GM23338 (cell line): ENCODE measurements at regions not wholly inside any gene's neighbourhood (a gene's known extent, or its start where the extent isn't known, plus 50 kb on each side); places are given as distances from the start of the nearest gene placed in this dataset.

Experiments
- ATAC-seq: fragments of 200-7000 bp; cut with Tn5 transposase; 3 replicates; pipeline ENCODE4 v1.9.1; 2020
- DNase-seq: peaks from one replicate; pipeline ENCODE4 v3.0.0-alpha.2; 2015; ENCODE audit warnings: low spot score
- H2AFZ ChIP-seq: fragments of 200-600 bp; sonication (generic); 2 replicates; pipeline ENCODE4 v1.8.0; 2016; ENCODE audit warnings: antibody characterized with exemption, mild to moderate bottlenecking, moderate library complexity
- H3F3A ChIP-seq: fragments of 200-600 bp; sonication (generic); replicated peaks from 2 replicates; pipeline ENCODE4 v1.8.0; 2017; ENCODE audit warnings: antibody characterized with exemption, mixed run types, low read depth
- H3K27ac ChIP-seq: fragments of 200-600 bp; sonication (generic); 2 replicates; pipeline ENCODE4 v1.6.1; 2016; ENCODE audit warnings: low read depth
- H3K27me3 ChIP-seq: fragments of 200-600 bp; sonication (generic); 2 replicates; pipeline ENCODE4 v1.8.0; 2016; ENCODE audit warnings: mild to moderate bottlenecking, mixed run types, moderate library complexity; ENCODE audit not compliant: insufficient read depth
- H3K36me3 ChIP-seq: fragments of 200-600 bp; sonication (generic); 2 replicates; pipeline ENCODE4 v1.8.0; 2016; ENCODE audit warnings: mild to moderate bottlenecking; ENCODE audit not compliant: insufficient read depth
- H3K4me1 ChIP-seq: fragments of 200-600 bp; sonication (generic); 2 replicates; pipeline ENCODE4 v1.8.0; 2016; ENCODE audit warnings: mild to moderate bottlenecking, moderate library complexity; ENCODE audit not compliant: insufficient read depth
- H3K4me2 ChIP-seq: fragments of 200-600 bp; sonication (generic); 2 replicates; pipeline ENCODE4 v1.7.1; 2017; ENCODE audit warnings: mixed run types
- H3K4me3 ChIP-seq: fragments of 200-600 bp; sonication (generic); 2 replicates; pipeline ENCODE4 v1.6.1; 2016; ENCODE audit warnings: mixed run types
- H3K79me2 ChIP-seq: fragments of 200-600 bp; sonication (generic); replicated peaks from 2 replicates; pipeline ENCODE4 v1.8.0; 2017; ENCODE audit warnings: mild to moderate bottlenecking; ENCODE audit not compliant: insufficient read depth
- H3K9me2 ChIP-seq: fragments of 200-600 bp; sonication (generic); 2 replicates; pipeline ENCODE4 v1.8.0; 2017; ENCODE audit not compliant: insufficient read depth
- H4K20me1 ChIP-seq: fragments of 200-600 bp; sonication (generic); replicated peaks from 2 replicates; pipeline ENCODE4 v1.8.0; 2017; ENCODE audit warnings: mild to moderate bottlenecking; ENCODE audit not compliant: insufficient read depth
- H3K27ac Mint-ChIP-seq: 2 replicates; pipeline ENCODE4 v1.8.0; 2020; ENCODE audit warnings: inconsistent platforms, mild to moderate bottlenecking, moderate library complexity, mixed read lengths
- H3K27me3 Mint-ChIP-seq: 3 replicates; pipeline ENCODE4 v1.8.0; 2022; ENCODE audit warnings: low read depth, mild to moderate bottlenecking, moderate library complexity, mixed read lengths, inconsistent platforms; ENCODE audit not compliant: insufficient read depth, poor library complexity
- H3K36me3 Mint-ChIP-seq: 3 replicates; pipeline ENCODE4 v1.8.0; 2021; ENCODE audit warnings: low read depth, mild to moderate bottlenecking, inconsistent platforms, moderate library complexity, mixed read lengths
- H3K4me1 Mint-ChIP-seq: 3 replicates; pipeline ENCODE4 v1.8.0; 2020; ENCODE audit warnings: mild to moderate bottlenecking, inconsistent platforms, mixed read lengths
- H3K4me3 Mint-ChIP-seq: 3 replicates; pipeline ENCODE4 v1.8.0; 2021; ENCODE audit warnings: moderate library complexity, mild to moderate bottlenecking, inconsistent platforms, mixed read lengths
- H3K9me3 Mint-ChIP-seq: 3 replicates; pipeline ENCODE4 v1.8.0; 2020; ENCODE audit warnings: moderate library complexity, mild to moderate bottlenecking, inconsistent platforms, mixed read lengths
- CREB1 ChIP-seq: fragments of 250-450 bp; sonication (Bioruptor Pico); IDR thresholded peaks from 2 replicates; pipeline ENCODE4 v1.5.0; 2020; ENCODE audit warnings: low read depth, mild to moderate bottlenecking, moderate library complexity
- EZH2 ChIP-seq: fragments of 200-600 bp; sonication (generic); IDR thresholded peaks from one replicate; pipeline ENCODE4 v1.8.0; 2017; ENCODE audit warnings: antibody characterized with exemption, mild to moderate bottlenecking, low read depth; ENCODE audit not compliant: unreplicated experiment
- EZH2phosphoT487 ChIP-seq: fragments of 200-600 bp; sonication (generic); IDR thresholded peaks from one replicate; pipeline ENCODE4 v1.8.1; 2018; ENCODE audit warnings: antibody characterized with exemption; ENCODE audit not compliant: unreplicated experiment
- JUNB ChIP-seq: IDR thresholded peaks from one replicate; pipeline ENCODE4 v1.6.1; 2016; ENCODE audit warnings: antibody characterized with exemption; ENCODE audit not compliant: unreplicated experiment
- NANOG ChIP-seq: IDR thresholded peaks from 2 replicates; pipeline ENCODE4 v1.6.1; 2016; ENCODE audit warnings: antibody characterized with exemption, borderline replicate concordance
- POLR2AphosphoS5 ChIP-seq: IDR thresholded peaks from 2 replicates; pipeline ENCODE4 v1.6.1; 2016; ENCODE audit warnings: antibody characterized with exemption, low read depth
- STAT1 ChIP-seq: IDR thresholded peaks from one replicate; pipeline ENCODE4 v1.6.1; 2016; ENCODE audit warnings: antibody characterized with exemption; ENCODE audit not compliant: unreplicated experiment
- ZNF114 ChIP-seq: fragments of 250-450 bp; sonication (Bioruptor Pico); IDR thresholded peaks from 2 replicates; pipeline ENCODE4 v1.5.0; 2020; ENCODE audit warnings: mild to moderate bottlenecking, moderate library complexity
- ZNF331 ChIP-seq: fragments of 250-450 bp; sonication (Bioruptor Pico); IDR thresholded peaks from 2 replicates; pipeline ENCODE4 v1.5.0; 2020; ENCODE audit warnings: low read depth, mild to moderate bottlenecking, moderate library complexity
- TF ChIP-seq, protein P1 (sequence below): fragments of 250-450 bp; sonication (Bioruptor Pico); IDR thresholded peaks from 2 replicates; pipeline ENCODE4 v1.5.0; 2020; ENCODE audit warnings: mild to moderate bottlenecking, moderate library complexity
- TF ChIP-seq, protein P2 (sequence below): IDR thresholded peaks from 2 replicates; pipeline ENCODE4 v1.6.1; 2016; ENCODE audit warnings: antibody characterized with exemption
- TF ChIP-seq, protein P3 (sequence below): IDR thresholded peaks from one replicate; pipeline ENCODE4 v1.6.1; 2018; ENCODE audit warnings: antibody characterized with exemption; ENCODE audit not compliant: unreplicated experiment

- Histone ChIP-seq H3K4me1 (no peaks in the 10 kb centered on the region; the same call in 1 of the 2 replicates), H3K27ac (peak overlapping the region; percentile 95)
- peaks cover 46% of the 10 kb centered on the region for H3K36me3 Mint-ChIP-seq
Observed at GRCh38 chr7:26011039-26011696, 140.8 kb upstream of the NFE2L3 start.

More at GRCh38 chr7:26011039-26011696, 140.8 kb upstream of the NFE2L3 start:
- Mint-ChIP-seq H3K27ac (peak overlapping the region; percentile 65), H3K9me3 (peaks cover 79% of the 10 kb centered on the region), H3K27me3 (peaks cover 14% of the 10 kb centered on the region), H3K4me1 (peaks cover 2% of the 10 kb centered on the region; the same call in 1 of the 3 replicates), H3K4me3 (no peak overlapping the region)
- Histone ChIP-seq H2AFZ (no peak overlapping the region), H3K27me3 (peaks cover 16% of the 10 kb centered on the region), H3K4me3 (no peak overlapping the region), H3K79me2 (no peaks in the 10 kb centered on the region), H4K20me1 (no peaks in the 10 kb centered on the region), H3K4me2 (no peak overlapping the region), H3K9me2 (peaks cover 4% of the 10 kb centered on the region; the same call in 1 of the 2 replicates), H3F3A (peaks cover 14% of the 10 kb centered on the region), H3K36me3 (peaks cover 13% of the 10 kb centered on the region; the same call in 1 of the 2 replicates)
- DNase-seq (no peak), ATAC-seq (no peak)
- TF ChIP-seq ZNF331 (no peak), CREB1 (CRISPR knock-in tag) (no peak), ZNF114 (no peak), JUNB (no peak), EZH2 (no peak), POLR2AphosphoS5 (no peak), STAT1 (no peak), NANOG (no peak), EZH2phosphoT487 (no peak)
- TF ChIP-seq, protein P1, sequence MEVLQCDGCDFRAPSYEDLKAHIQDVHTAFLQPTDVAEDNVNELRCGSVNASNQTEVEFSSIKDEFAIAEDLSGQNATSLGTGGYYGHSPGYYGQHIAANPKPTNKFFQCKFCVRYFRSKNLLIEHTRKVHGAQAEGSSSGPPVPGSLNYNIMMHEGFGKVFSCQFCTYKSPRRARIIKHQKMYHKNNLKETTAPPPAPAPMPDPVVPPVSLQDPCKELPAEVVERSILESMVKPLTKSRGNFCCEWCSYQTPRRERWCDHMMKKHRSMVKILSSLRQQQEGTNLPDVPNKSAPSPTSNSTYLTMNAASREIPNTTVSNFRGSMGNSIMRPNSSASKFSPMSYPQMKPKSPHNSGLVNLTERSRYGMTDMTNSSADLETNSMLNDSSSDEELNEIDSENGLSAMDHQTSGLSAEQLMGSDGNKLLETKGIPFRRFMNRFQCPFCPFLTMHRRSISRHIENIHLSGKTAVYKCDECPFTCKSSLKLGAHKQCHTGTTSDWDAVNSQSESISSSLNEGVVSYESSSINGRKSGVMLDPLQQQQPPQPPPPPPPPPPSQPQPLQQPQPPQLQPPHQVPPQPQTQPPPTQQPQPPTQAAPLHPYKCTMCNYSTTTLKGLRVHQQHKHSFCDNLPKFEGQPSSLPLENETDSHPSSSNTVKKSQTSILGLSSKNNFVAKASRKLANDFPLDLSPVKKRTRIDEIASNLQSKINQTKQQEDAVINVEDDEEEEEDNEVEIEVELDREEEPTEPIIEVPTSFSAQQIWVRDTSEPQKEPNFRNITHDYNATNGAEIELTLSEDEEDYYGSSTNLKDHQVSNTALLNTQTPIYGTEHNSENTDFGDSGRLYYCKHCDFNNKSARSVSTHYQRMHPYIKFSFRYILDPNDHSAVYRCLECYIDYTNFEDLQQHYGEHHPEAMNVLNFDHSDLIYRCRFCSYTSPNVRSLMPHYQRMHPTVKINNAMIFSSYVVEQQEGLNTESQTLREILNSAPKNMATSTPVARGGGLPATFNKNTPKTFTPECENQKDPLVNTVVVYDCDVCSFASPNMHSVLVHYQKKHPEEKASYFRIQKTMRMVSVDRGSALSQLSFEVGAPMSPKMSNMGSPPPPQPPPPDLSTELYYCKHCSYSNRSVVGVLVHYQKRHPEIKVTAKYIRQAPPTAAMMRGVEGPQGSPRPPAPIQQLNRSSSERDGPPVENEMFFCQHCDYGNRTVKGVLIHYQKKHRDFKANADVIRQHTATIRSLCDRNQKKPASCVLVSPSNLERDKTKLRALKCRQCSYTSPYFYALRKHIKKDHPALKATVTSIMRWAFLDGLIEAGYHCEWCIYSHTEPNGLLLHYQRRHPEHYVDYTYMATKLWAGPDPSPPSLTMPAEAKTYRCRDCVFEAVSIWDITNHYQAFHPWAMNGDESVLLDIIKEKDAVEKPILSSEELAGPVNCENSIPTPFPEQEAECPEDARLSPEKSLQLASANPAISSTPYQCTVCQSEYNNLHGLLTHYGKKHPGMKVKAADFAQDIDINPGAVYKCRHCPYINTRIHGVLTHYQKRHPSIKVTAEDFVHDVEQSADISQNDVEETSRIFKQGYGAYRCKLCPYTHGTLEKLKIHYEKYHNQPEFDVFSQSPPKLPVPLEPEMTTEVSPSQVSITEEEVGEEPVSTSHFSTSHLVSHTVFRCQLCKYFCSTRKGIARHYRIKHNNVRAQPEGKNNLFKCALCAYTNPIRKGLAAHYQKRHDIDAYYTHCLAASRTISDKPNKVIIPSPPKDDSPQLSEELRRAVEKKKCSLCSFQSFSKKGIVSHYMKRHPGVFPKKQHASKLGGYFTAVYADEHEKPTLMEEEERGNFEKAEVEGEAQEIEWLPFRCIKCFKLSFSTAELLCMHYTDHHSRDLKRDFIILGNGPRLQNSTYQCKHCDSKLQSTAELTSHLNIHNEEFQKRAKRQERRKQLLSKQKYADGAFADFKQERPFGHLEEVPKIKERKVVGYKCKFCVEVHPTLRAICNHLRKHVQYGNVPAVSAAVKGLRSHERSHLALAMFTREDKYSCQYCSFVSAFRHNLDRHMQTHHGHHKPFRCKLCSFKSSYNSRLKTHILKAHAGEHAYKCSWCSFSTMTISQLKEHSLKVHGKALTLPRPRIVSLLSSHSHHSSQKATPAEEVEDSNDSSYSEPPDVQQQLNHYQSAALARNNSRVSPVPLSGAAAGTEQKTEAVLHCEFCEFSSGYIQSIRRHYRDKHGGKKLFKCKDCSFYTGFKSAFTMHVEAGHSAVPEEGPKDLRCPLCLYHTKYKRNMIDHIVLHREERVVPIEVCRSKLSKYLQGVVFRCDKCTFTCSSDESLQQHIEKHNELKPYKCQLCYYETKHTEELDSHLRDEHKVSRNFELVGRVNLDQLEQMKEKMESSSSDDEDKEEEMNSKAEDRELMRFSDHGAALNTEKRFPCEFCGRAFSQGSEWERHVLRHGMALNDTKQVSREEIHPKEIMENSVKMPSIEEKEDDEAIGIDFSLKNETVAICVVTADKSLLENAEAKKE (CRISPR knock-in tag), result no peak
- TF ChIP-seq, protein P2, sequence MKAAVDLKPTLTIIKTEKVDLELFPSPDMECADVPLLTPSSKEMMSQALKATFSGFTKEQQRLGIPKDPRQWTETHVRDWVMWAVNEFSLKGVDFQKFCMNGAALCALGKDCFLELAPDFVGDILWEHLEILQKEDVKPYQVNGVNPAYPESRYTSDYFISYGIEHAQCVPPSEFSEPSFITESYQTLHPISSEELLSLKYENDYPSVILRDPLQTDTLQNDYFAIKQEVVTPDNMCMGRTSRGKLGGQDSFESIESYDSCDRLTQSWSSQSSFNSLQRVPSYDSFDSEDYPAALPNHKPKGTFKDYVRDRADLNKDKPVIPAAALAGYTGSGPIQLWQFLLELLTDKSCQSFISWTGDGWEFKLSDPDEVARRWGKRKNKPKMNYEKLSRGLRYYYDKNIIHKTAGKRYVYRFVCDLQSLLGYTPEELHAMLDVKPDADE, result no peak
- TF ChIP-seq, protein P3, sequence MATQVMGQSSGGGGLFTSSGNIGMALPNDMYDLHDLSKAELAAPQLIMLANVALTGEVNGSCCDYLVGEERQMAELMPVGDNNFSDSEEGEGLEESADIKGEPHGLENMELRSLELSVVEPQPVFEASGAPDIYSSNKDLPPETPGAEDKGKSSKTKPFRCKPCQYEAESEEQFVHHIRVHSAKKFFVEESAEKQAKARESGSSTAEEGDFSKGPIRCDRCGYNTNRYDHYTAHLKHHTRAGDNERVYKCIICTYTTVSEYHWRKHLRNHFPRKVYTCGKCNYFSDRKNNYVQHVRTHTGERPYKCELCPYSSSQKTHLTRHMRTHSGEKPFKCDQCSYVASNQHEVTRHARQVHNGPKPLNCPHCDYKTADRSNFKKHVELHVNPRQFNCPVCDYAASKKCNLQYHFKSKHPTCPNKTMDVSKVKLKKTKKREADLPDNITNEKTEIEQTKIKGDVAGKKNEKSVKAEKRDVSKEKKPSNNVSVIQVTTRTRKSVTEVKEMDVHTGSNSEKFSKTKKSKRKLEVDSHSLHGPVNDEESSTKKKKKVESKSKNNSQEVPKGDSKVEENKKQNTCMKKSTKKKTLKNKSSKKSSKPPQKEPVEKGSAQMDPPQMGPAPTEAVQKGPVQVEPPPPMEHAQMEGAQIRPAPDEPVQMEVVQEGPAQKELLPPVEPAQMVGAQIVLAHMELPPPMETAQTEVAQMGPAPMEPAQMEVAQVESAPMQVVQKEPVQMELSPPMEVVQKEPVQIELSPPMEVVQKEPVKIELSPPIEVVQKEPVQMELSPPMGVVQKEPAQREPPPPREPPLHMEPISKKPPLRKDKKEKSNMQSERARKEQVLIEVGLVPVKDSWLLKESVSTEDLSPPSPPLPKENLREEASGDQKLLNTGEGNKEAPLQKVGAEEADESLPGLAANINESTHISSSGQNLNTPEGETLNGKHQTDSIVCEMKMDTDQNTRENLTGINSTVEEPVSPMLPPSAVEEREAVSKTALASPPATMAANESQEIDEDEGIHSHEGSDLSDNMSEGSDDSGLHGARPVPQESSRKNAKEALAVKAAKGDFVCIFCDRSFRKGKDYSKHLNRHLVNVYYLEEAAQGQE, result no peak
